ENCODE measurements at regions not wholly inside any gene's neighbourhood (a gene's known extent, or its start where the extent isn't known, plus 50 kb on each side); places are given as distances from the start of the nearest gene placed in this dataset.
"Not testable (repeated sequence)": the region's sequence is repeated elsewhere in the genome, so short reads cannot be mapped to it uniquely, and the experiment has no call there.

- no peak overlapping the region for H3K4me3 ChIP-seq (ENCODE audit: low read depth, low read length)
- TF ChIP-seq, protein P1, sequence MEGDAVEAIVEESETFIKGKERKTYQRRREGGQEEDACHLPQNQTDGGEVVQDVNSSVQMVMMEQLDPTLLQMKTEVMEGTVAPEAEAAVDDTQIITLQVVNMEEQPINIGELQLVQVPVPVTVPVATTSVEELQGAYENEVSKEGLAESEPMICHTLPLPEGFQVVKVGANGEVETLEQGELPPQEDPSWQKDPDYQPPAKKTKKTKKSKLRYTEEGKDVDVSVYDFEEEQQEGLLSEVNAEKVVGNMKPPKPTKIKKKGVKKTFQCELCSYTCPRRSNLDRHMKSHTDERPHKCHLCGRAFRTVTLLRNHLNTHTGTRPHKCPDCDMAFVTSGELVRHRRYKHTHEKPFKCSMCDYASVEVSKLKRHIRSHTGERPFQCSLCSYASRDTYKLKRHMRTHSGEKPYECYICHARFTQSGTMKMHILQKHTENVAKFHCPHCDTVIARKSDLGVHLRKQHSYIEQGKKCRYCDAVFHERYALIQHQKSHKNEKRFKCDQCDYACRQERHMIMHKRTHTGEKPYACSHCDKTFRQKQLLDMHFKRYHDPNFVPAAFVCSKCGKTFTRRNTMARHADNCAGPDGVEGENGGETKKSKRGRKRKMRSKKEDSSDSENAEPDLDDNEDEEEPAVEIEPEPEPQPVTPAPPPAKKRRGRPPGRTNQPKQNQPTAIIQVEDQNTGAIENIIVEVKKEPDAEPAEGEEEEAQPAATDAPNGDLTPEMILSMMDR (IDR thresholded peaks at IDR 0.05; ENCODE audit: low read depth, low read length, missing control alignments): no peak
- in situ Hi-C loops (cut with HindIII; ENCODE audit: low sequenced_read_pairs): no loop called here
- no peak for DNase-seq (ENCODE audit: low read depth)
Measured at GRCh38 chr2:39873586-39873985, 94.5 kb upstream of the THUMPD2 start.

DNA sequence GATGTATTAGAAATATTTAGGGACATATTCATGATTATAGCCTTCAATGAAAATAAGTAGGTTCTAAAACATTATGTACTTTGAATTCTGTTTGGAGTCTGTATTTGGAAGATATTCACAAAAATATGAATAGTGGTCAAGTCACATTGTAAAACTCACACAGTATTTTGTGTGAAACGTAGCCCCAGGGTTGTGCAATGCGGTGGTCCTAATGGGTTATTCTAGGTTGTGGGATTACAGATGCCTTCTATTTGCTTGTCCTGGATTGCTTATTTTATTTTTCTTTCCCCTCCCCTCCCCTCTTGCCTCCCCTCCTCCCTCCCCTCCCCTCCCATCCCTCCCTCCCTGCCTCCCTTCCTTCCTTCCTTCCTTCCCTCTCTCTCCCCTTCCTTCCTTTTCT, 93.7 kb upstream of the THUMPD2 start:
- no peak overlapping the region for H3K4me3 ChIP-seq (ENCODE audit: low read depth, low read length)
- in situ Hi-C loops (cut with HindIII; ENCODE audit: low sequenced_read_pairs): no loop called here
- DNase-seq (ENCODE audit: low read depth): no peak
- TF ChIP-seq, protein P1 (IDR thresholded peaks at IDR 0.05; ENCODE audit: low read depth, low read length, missing control alignments): no peak

DNA sequence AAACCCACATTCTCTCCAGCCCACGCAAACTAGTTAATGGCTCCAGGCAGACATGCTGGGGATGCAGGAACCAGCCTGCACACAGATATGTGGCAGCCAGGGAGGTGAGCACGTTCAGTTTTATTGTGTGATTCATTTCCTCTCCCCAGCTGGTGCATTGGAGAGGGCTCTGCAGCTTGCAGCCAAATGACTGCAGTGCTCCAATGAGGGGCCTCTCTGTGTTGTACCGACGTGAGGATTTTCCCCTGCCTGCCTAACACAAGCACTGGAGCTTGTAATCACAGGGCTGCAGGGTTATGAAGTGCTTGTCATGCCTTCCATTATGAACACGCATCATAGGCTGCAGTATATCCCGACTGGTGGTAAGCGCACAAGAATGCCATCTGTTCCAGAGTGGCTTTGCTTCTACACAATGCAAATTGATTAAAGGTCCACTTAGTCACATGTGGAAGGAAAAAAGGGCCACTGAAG, 92.3 kb upstream of the THUMPD2 start:
- no peak overlapping the region for H3K4me3 ChIP-seq (ENCODE audit: low read depth, low read length)
- DNase-seq (ENCODE audit: low read depth): peak; percentile 54
- TF ChIP-seq, protein P1 (IDR thresholded peaks at IDR 0.05; ENCODE audit: low read depth, low read length, missing control alignments): no peak
- in situ Hi-C loops (cut with HindIII; ENCODE audit: low sequenced_read_pairs): no loop called here

GRCh38 chr2:39870871-39871270, 91.8 kb upstream of the THUMPD2 start:
- DNase-seq (ENCODE audit: low read depth): no peak
- no peak overlapping the region for H3K4me3 ChIP-seq (ENCODE audit: low read depth, low read length)
- TF ChIP-seq, protein P1 (IDR thresholded peaks at IDR 0.05; ENCODE audit: low read depth, low read length, missing control alignments): no peak
- in situ Hi-C loops (cut with HindIII; ENCODE audit: low sequenced_read_pairs): no loop called here

DNA sequence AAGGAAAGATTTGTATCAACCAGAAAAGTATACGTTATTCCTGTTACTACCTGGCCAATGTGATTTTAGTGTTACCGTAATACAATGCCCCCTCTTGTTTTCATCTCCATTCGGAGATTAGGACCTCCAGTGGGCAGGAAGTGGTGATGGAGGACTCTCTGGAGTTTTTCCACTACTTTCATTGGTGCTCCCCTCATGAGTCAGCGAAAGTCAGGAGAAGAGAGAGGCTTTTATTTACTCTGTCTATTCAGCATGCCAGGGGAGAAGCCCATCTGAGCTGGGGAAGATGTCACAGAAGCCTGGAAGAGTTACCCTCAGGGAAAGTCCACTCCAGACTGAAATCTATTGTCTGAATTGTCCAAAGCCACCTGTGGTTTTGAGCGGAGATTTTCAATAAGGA, 88.2 kb upstream of the THUMPD2 start:
- TF ChIP-seq, protein P1 (IDR thresholded peaks at IDR 0.05; ENCODE audit: low read depth, low read length, missing control alignments): no peak
- DNase-seq (ENCODE audit: low read depth): no peak
- no peak overlapping the region for H3K4me3 ChIP-seq (ENCODE audit: low read depth, low read length)

DNA sequence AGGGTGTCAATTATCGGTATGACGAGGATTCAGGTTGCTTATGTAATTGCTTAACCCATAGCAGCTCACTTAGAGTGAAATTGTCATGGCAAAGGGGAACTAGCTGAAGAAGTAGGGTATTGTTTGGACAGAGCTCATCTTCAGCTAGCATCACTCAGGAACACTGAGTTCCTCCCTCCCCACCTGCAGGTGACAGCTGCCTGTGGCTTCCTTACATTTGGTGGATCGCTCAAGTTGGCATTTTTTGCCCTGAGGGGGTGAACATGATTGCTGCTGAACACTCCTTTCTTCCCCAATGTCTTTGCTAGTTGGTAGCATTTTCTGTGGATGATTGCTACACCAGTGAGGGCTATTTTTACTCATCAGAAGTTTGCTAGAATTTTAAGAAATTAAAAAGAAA, 86.7 kb upstream of the THUMPD2 start:
- TF ChIP-seq, protein P1 (IDR thresholded peaks at IDR 0.05; ENCODE audit: low read depth, low read length, missing control alignments): no peak
- in situ Hi-C loops (cut with HindIII; ENCODE audit: low sequenced_read_pairs): no loop called here
- H3K4me3 ChIP-seq (ENCODE audit: low read depth, low read length): no peak overlapping the region
- DNase-seq (ENCODE audit: low read depth): no peak

More for the DNA sequence above, 88.2 kb upstream of the THUMPD2 start:
- in situ Hi-C loops (cut with HindIII; ENCODE audit: low sequenced_read_pairs): no loop called here

DNA sequence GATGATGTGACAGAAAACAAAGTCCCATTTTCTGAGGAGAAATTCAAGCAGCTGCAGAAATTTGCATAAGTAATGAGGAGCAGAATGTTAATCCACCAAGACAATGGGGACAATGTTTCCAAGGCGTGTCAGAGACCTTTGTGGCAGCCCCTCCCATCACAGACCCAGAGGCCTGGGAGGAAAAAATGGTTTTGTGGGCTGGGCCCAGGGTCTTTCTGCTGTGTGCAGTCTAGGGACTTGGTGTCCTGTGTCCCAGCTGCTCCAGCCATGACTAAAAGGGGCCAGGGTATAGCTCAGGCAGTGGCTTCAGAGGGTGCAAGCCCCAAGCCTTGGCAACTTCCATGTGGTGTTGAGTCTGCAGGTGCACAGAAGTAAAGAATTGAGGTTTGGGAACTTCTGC, 84.6 kb upstream of the THUMPD2 start:
- DNase-seq (ENCODE audit: low read depth); in situ Hi-C loops (cut with HindIII; ENCODE audit: low sequenced_read_pairs); H3K4me3 ChIP-seq (ENCODE audit: low read depth, low read length): not testable (repeated sequence)
